Neural progenitor cell (in vitro differentiated cells): ENCODE measurements at regions not wholly inside any gene's neighbourhood (a gene's known extent, or its start where the extent isn't known, plus 50 kb on each side); places are given as distances from the start of the nearest gene placed in this dataset.

Experiments
- DNase-seq: peaks from one replicate; pipeline ENCODE4 v3.0.0-alpha.2; 2016; ENCODE audit warnings: low spot score
- H2AFZ ChIP-seq: fragments of 200-600 bp; sonication (generic); replicated peaks from 2 replicates; pipeline ENCODE4 v1.6.1; 2016; ENCODE audit warnings: antibody characterized with exemption
- H3F3A ChIP-seq: fragments of 200-600 bp; sonication (generic); 2 replicates; pipeline ENCODE4 v1.6.1; 2016; ENCODE audit warnings: antibody characterized with exemption, low read depth
- H3K27ac ChIP-seq: fragments of 200-600 bp; sonication (generic); 2 replicates; pipeline ENCODE4 v1.5.1; 2016; ENCODE audit warnings: mild to moderate bottlenecking
- H3K27me3 ChIP-seq: fragments of 200-600 bp; sonication (generic); 2 replicates; pipeline ENCODE4 v1.6.1; 2016; ENCODE audit warnings: mild to moderate bottlenecking, moderate library complexity
- H3K36me3 ChIP-seq: fragments of 200-600 bp; sonication (generic); 2 replicates; pipeline ENCODE4 v1.5.1; 2016
- H3K4me1 ChIP-seq: fragments of 200-600 bp; sonication (generic); 2 replicates; pipeline ENCODE4 v1.6.1; 2016; ENCODE audit warnings: mixed run types
- H3K4me2 ChIP-seq: fragments of 200-600 bp; sonication (generic); 2 replicates; pipeline ENCODE4 v1.6.1; 2016
- H3K4me3 ChIP-seq: fragments of 200-600 bp; sonication (generic); 2 replicates; pipeline ENCODE4 v1.5.1; 2016
- H3K79me2 ChIP-seq: fragments of 200-600 bp; sonication (generic); 2 replicates; pipeline ENCODE4 v1.6.1; 2016; ENCODE audit warnings: low read depth
- H3K9ac ChIP-seq: fragments of 200-600 bp; sonication (generic); 2 replicates; pipeline ENCODE4 v1.6.1; 2016
- H3K9me3 ChIP-seq: fragments of 200-600 bp; sonication (generic); 2 replicates; pipeline ENCODE4 v1.5.1; 2016; ENCODE audit warnings: low read depth
- H4K20me1 ChIP-seq: fragments of 200-600 bp; sonication (generic); 2 replicates; pipeline ENCODE4 v1.6.1; 2016; ENCODE audit warnings: low read depth
- H3K27ac Mint-ChIP-seq: 3 replicates; pipeline ENCODE4 v1.8.0; 2021; ENCODE audit warnings: mixed read lengths
- H3K27me3 Mint-ChIP-seq: 2 replicates; pipeline ENCODE4 v1.8.0; 2022; ENCODE audit warnings: low read depth, mild to moderate bottlenecking, inconsistent platforms, moderate library complexity, mixed read lengths; ENCODE audit not compliant: insufficient read depth
- H3K36me3 Mint-ChIP-seq: 3 replicates; pipeline ENCODE4 v1.8.0; 2021; ENCODE audit warnings: mixed read lengths
- H3K4me1 Mint-ChIP-seq: 3 replicates; pipeline ENCODE4 v1.8.0; 2021; ENCODE audit warnings: mixed read lengths
- H3K4me3 Mint-ChIP-seq: 3 replicates; pipeline ENCODE4 v1.8.0; 2021; ENCODE audit warnings: mild to moderate bottlenecking, moderate library complexity, mixed read lengths
- H3K9me3 Mint-ChIP-seq: 3 replicates; pipeline ENCODE4 v1.8.0; 2020; ENCODE audit warnings: mixed read lengths
- CTCF ChIP-seq: fragments of 200-600 bp; sonication (generic); IDR thresholded peaks from 2 replicates; pipeline ENCODE4 v1.5.1; 2017; ENCODE audit warnings: antibody characterized with exemption, mild to moderate bottlenecking
- EZH2 ChIP-seq: fragments of 200-600 bp; sonication (generic); IDR thresholded peaks from 2 replicates; pipeline ENCODE4 v1.6.1; 2017; ENCODE audit warnings: antibody characterized with exemption, mild to moderate bottlenecking, moderate library complexity
- EZH2phosphoT487 ChIP-seq: fragments of 200-600 bp; sonication (generic); IDR thresholded peaks from 2 replicates; pipeline ENCODE4 v1.6.1; 2017; ENCODE audit warnings: antibody characterized with exemption

- H3K9me3 ChIP-seq, result no peaks in the 10 kb centered on the region
- H3K4me1 Mint-ChIP-seq, result no peaks in the 10 kb centered on the region
- TF ChIP-seq CTCF (no peak), EZH2 (no peak), EZH2phosphoT487 (no peak)
- H3K4me3 Mint-ChIP-seq, result no peak overlapping the region
- no peak overlapping the region for H3K27ac ChIP-seq
- H3K36me3 Mint-ChIP-seq, result no peaks in the 10 kb centered on the region
- H3K36me3 ChIP-seq, result no peaks in the 10 kb centered on the region
- no peak overlapping the region for H3K4me3 ChIP-seq
- H3K4me1 ChIP-seq, result no peaks in the 10 kb centered on the region
- no peak overlapping the region for H3K9ac ChIP-seq
- no peak overlapping the region for H3K4me2 ChIP-seq
- DNase-seq, result no peak
- H3K9me3 Mint-ChIP-seq, result peaks cover 2% of the 10 kb centered on the region
- H3K27me3 Mint-ChIP-seq, result peaks cover 2% of the 10 kb centered on the region
- H3K79me2 ChIP-seq, result no peaks in the 10 kb centered on the region
- H4K20me1 ChIP-seq, result no peaks in the 10 kb centered on the region
- H3F3A ChIP-seq, result no peaks in the 10 kb centered on the region
- no peak overlapping the region for H2AFZ ChIP-seq
- H3K27ac Mint-ChIP-seq, result no peak overlapping the region
- H3K27me3 ChIP-seq, result no peaks in the 10 kb centered on the region
Observed at GRCh38 chr4:189301692-189302091, 639.0 kb upstream of the FRG1 start.

- Histone ChIP-seq H3K4me3 (no peak overlapping the region), H3F3A (no peaks in the 10 kb centered on the region), H2AFZ (no peak overlapping the region), H3K4me2 (no peak overlapping the region), H3K9me3 (no peaks in the 10 kb centered on the region), H3K27me3 (no peaks in the 10 kb centered on the region), H3K9ac (no peak overlapping the region), H3K79me2 (no peaks in the 10 kb centered on the region), H3K4me1 (no peaks in the 10 kb centered on the region), H4K20me1 (no peaks in the 10 kb centered on the region), H3K27ac (no peak overlapping the region), H3K36me3 (no peaks in the 10 kb centered on the region)
- H3K4me1 Mint-ChIP-seq, result no peaks in the 10 kb centered on the region
- peaks cover 4% of the 10 kb centered on the region for H3K9me3 Mint-ChIP-seq
- no peak overlapping the region for H3K4me3 Mint-ChIP-seq
- no peak for DNase-seq
- peaks cover 2% of the 10 kb centered on the region for H3K27me3 Mint-ChIP-seq
- TF ChIP-seq EZH2 (no peak), CTCF (no peak), EZH2phosphoT487 (no peak)
- no peaks in the 10 kb centered on the region for H3K36me3 Mint-ChIP-seq
- H3K27ac Mint-ChIP-seq, result no peak overlapping the region
Observed at GRCh38 chr4:189302719-189303118, 638.0 kb upstream of the FRG1 start.

GRCh38 chr4:189304167-189304566 is 636.5 kb upstream of the FRG1 start:
- Histone ChIP-seq H3K27ac (no peak overlapping the region), H3K27me3 (no peaks in the 10 kb centered on the region), H3K9me3 (no peaks in the 10 kb centered on the region), H3K9ac (no peak overlapping the region), H3K4me2 (no peak overlapping the region), H3K36me3 (no peaks in the 10 kb centered on the region), H3K79me2 (no peaks in the 10 kb centered on the region), H3K4me1 (no peaks in the 10 kb centered on the region), H2AFZ (no peak overlapping the region), H4K20me1 (no peaks in the 10 kb centered on the region), H3K4me3 (no peak overlapping the region), H3F3A (no peaks in the 10 kb centered on the region)
- peaks cover 2% of the 10 kb centered on the region for H3K27me3 Mint-ChIP-seq
- TF ChIP-seq CTCF (no peak), EZH2 (no peak), EZH2phosphoT487 (no peak)
- H3K4me1 Mint-ChIP-seq, result no peaks in the 10 kb centered on the region
- no peak overlapping the region for H3K27ac Mint-ChIP-seq
- no peak for DNase-seq
- no peak overlapping the region for H3K4me3 Mint-ChIP-seq
- peaks cover 2% of the 10 kb centered on the region for H3K9me3 Mint-ChIP-seq
- no peaks in the 10 kb centered on the region for H3K36me3 Mint-ChIP-seq

GRCh38 chr4:189304809-189305208 is 635.9 kb upstream of the FRG1 start:
- H3K4me1 Mint-ChIP-seq, result no peaks in the 10 kb centered on the region
- H3F3A ChIP-seq, result no peaks in the 10 kb centered on the region
- no peak overlapping the region for H3K4me3 ChIP-seq
- H2AFZ ChIP-seq, result no peak overlapping the region
- H3K9me3 ChIP-seq, result no peaks in the 10 kb centered on the region
- H3K27me3 ChIP-seq, result no peaks in the 10 kb centered on the region
- H3K27ac ChIP-seq, result no peak overlapping the region
- no peaks in the 10 kb centered on the region for H4K20me1 ChIP-seq
- no peaks in the 10 kb centered on the region for H3K4me1 ChIP-seq
- no peak for TF ChIP-seq EZH2
- no peak for TF ChIP-seq EZH2phosphoT487
- no peak for TF ChIP-seq CTCF
- H3K36me3 Mint-ChIP-seq, result no peaks in the 10 kb centered on the region
- no peaks in the 10 kb centered on the region for H3K79me2 ChIP-seq
- H3K27ac Mint-ChIP-seq, result no peak overlapping the region
- DNase-seq, result no peak
- H3K9ac ChIP-seq, result no peak overlapping the region
- no peak overlapping the region for H3K4me2 ChIP-seq
- H3K9me3 Mint-ChIP-seq, result peaks cover 4% of the 10 kb centered on the region
- peaks cover 2% of the 10 kb centered on the region for H3K27me3 Mint-ChIP-seq
- H3K4me3 Mint-ChIP-seq, result no peak overlapping the region
- no peaks in the 10 kb centered on the region for H3K36me3 ChIP-seq
